Midbrain (tissue), 1 donor: ENCODE measurements at regions not wholly inside any gene's neighbourhood (a gene's known extent, or its start where the extent isn't known, plus 50 kb on each side); places are given as distances from the start of the nearest gene placed in this dataset.
A peak's percentile ranks its signal among the peaks of the same experiment; 100 is the strongest.

Experiments
- DNase-seq: peaks from one replicate; lab custom pipeline; 2025; lab: John Stamatoyannopoulos, UW

GRCh38 chr13:44022196-44022595, 142.5 kb downstream of the LACC1 start:
- no peak for DNase-seq

DNA sequence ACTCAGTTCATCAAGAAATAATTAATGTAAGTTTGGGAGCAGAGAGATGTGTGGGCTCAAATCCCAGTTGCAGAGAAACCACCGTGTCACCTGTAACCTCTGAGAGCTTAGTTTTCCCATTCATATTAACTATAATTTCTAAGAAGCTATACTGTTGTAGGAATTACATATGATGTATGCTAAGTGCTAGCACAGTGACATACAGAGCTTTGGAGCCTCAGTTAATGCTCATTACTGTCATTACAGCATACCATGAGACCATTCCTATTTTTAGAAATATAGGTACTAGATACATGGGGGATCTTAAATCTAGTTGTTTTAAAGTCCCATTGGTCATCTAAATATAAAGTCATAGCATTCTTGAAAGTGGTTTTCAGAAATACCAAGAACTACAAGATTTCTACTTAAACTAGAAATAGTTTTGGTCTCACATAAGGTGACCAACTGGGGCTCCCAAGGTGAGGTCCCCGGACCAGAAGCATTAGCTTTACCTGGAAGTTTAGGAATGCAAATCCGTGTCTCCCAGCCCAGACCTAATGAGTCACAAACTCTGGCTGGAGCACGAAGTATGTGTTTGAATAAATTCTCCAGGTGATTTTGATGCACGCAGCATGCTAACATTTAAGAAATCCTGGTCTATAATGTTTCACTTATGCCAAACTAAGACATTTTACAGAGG, 144.6 kb downstream of the LACC1 start:
- DNase-seq = no peak

GRCh38 chr13:44024846-44025195, 145.1 kb downstream of the LACC1 start:
- DNase-seq = no peak

GRCh38 chr13:44026194-44026593, 146.5 kb downstream of the LACC1 start:
- no peak for DNase-seq

DNA sequence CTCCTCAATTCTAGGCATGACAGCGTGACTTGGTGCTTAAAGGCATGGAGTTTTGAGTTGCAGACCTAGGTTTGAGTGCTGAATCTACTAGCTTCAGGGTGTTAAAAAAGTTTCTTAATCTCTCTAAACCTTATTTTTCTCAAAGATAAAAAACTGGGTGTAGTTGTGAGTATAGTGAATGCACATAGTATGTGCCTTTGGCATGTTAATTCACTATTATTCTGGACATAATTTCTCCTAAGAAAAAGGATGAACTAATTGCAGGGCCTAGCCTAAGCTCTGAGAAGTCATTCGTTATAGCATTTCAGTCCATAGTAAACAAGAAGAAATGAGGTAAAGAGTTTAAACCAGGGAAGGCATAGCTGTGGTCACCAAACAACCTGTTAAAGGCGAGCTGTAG, 149.0 kb downstream of the LACC1 start:
- no peak for DNase-seq

- no peak for DNase-seq
Measured at GRCh38 chr13:44030615-44031014, 150.9 kb downstream of the LACC1 start.

DNA sequence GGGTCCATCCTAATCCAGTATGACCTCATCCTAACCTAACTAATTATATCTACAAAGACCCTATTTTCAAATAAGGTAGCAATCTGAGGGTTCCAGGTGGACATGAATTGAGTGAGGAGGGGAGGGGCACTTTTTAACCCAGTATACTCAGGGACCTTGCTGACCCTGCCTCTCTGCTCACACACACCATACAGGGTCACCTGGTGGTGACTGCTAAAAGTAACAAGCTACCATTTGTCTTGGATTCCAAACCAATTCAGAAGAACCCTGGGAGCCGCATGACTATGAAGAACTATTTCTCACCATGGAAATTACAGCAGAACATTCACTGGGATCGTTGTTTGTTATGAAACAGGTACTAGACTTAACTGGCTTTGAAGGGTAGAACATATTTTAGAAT, 151.9 kb downstream of the LACC1 start:
- DNase-seq = no peak

- DNase-seq = no peak
Measured at GRCh38 chr13:44032802-44033201, 153.1 kb downstream of the LACC1 start.

DNA sequence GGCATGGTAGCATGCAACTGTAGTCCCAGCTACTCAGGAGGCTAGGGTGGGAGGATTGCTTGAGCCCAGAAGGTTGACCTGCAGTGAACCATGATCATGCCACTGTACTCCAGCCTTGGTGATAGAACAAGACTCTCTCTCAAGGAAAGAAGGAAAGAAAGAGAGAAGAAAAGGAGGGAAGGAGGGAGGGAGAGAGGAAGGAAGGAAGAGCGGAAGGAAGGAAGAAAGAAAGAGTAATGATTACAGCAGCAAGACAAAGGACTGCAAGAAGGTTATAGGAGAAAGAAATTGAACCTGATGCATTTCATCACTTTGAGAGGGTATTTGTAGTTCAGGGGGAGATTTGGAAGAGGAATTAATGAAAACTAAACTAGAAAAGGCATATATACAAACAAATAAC, 155.7 kb downstream of the LACC1 start:
- DNase-seq = no peak

DNA sequence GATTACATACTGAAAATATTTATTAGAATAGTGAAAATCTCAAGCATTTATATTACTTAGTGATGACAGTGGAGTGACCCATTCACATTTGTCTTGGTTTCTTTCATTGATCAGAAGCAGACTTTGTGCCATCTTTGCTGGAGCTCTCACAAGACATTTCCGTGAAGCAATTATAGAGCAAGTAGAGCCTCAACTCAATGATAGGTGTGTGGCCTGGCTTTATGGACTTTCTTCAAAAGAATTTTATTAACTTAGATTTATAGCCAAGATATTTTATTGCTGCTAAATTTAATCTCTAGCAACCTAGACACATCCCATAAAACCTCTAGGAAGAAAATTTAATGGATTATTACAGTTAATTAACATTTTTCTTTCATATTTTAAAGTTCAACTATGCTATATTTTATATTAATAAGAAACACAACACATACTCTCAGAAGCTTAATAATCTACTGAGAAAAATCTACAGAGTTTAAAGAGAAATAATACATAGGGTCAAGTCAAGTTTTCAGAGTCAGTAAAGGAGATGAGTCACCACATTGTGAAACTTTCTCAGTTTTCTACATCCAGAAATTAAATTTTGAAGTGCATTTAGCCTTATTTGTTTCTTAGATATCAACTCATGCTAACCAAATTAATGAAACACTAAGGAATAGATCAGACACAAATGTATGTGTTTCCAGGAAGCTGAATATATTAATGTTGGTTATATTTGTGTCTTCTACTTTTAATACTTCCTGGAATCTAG, 160.5 kb downstream of the LACC1 start:
- DNase-seq = no peak

GRCh38 chr13:44040818-44041100, 161.1 kb downstream of the LACC1 start:
- no peak for DNase-seq

GRCh38 chr13:44044547-44045179, 165.0 kb downstream of the LACC1 start:
- no peak for DNase-seq

DNA sequence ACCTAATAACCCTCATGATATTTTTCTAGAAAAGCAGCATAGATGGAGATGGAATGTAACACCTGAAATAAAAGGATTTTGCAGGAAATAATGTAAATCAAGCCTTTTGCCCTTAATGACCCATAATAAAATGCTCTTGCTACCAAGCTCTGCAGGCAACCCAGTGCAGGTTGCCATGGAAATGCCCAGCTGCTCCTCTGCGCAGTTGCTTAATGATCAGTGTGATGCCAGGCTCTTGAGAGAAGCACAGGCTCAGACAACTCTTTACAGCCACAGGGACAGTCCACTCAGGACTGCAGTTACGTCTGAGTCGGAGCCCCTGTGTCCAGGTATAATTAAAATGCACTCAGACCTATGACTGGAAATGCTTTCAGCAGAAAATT, 165.5 kb downstream of the LACC1 start:
- peak; percentile 20 for DNase-seq

DNA sequence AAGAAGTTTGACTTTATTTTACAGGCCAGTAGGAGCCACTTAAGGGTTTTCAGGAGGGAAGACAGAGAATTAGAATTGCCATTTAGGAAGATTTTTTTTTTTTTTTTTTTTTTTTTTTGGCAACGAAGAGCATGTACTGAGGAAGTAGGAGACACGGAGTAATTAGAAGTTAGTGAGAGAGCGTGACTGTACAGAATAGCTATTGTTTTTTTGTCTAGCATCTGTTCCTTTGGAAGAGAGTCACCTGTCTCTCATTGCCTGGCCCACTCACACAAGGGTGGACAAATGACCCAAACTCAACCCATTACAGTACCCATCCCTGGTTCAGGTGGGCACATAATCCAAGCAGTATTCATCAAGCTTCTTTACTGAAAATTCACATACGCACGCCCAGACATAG, 166.7 kb downstream of the LACC1 start:
- no peak for DNase-seq

DNA sequence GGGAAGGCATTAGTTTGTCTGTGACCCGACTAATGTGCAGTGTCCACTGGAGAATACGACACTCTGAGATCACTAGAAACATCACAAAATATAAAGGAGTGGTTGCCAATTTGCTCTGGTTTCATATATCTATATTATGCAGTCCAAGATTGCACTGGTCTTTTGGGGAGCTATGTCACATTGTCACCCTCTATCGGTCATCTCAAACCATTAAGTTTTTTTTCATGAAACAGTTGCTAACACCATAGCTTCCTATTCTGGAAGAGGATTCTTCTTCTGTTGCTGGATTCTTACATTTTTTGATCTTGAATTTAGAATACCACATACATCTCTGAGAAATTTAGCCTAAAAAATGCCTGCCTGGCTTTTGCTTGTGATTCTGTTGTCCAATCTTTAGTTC, 168.6 kb downstream of the LACC1 start:
- DNase-seq = no peak

GRCh38 chr13:44049081-44049945, 169.6 kb downstream of the LACC1 start:
- DNase-seq = no peak

DNA sequence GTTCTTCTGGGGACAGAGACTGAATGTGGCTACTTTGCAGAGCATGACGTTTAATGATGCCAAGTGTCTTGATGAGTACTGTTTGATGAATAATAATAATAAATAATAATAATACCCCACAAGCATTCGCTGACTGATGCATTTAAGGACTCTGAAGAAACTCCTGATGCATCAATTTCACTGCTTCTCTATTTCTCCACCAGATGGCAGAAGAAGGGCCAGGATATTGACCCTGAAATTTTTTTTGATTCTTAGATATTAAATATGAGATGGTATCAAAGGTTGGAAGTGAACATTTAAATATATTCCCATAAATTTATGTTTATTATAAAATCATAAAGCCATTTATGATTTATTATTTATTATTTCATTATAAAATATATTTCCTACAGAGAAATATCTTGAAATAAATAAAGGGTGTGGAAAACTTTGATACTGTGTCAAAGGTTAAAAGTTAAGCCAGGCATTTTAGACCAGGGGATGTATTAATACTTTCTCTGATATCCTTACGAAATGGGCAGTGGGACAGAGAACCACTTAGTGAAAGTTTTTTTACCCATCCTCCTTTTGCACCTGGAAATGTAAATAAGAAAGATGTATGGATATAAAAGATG, 170.9 kb downstream of the LACC1 start:
- DNase-seq = peak; percentile 50

DNA sequence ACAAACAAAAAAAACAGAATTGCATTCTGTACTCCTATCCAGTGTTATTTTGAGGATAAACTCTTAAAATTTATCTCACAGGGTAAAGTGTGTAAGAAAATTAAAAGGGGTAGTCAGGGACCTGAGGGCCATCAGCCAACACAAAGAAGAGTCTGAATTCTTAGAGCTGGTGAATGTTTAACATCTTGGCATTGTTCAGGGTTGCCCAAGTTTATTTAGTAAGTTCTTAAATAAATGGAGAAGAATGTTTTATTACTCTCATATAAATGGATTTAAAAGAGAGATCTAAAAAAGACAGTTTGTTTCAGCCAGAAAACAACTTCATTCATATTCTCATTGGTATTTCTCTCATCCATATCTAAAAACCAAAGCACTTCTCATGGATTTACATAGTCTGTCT, 171.7 kb downstream of the LACC1 start:
- DNase-seq = no peak

DNA sequence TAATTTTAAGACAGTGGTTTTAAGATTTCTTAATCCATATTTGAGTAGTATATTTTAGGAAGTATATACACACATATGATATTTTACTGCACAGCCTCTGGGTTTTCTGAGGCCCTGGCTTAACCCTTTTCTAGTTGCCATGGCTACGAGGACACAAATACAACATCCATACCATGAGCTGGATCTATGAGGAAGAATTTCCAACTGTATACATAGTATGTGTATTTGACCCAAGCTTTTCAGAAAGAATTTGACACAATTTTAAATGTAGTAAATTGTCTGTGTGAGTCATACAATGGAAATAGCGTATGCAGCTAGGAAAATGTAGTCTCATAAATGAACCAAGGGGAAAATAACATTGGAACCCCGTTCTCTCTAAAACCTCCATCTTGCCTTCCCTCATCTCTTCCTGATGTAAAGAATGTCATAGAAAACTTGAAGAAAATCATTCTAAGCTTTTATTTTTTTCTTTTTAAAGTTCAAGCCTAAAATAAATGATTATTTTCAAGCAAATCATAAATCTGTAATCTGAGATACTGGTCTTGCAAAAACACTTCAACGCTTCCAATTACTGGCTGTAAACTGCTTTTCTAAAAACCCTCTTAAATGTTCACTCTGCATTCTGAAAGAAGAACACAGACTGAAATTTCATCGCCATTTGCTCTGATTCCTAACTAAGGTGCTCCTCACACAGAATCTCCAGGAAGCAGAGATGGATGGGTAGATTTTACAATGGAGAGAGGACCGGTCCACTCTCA, 172.4 kb downstream of the LACC1 start:
- DNase-seq = no peak

GRCh38 chr13:44052780-44053184, 173.1 kb downstream of the LACC1 start:
- no peak for DNase-seq

- DNase-seq = no peak
Measured at GRCh38 chr13:44053208-44053607, 173.5 kb downstream of the LACC1 start.

- no peak for DNase-seq
Measured at GRCh38 chr13:44054525-44054924, 174.8 kb downstream of the LACC1 start.
